Colonic mucosa (tissue), 4 donors: ENCODE measurements at regions not wholly inside any gene's neighbourhood (a gene's known extent, or its start where the extent isn't known, plus 50 kb on each side); places are given as distances from the start of the nearest gene placed in this dataset.

ENCODE experiments used
- DNase-seq: peaks from one replicate; pipeline ENCODE4 v3.0.0-alpha.2; 2020
- H3K27ac ChIP-seq: fragments of 200-600 bp; one replicate; pipeline ENCODE4 v1.8.0; 2021
- H3K27me3 ChIP-seq: fragments of 200-600 bp; one replicate; pipeline ENCODE4 v1.8.0; 2021
- H3K36me3 ChIP-seq: fragments of 200-600 bp; one replicate; pipeline ENCODE4 v1.8.0; 2021
- H3K4me1 ChIP-seq: fragments of 200-600 bp; one replicate; pipeline ENCODE4 v1.8.0; 2021; ENCODE audit warnings: mild to moderate bottlenecking
- H3K4me3 ChIP-seq: fragments of 200-600 bp; one replicate; pipeline ENCODE4 v1.8.0; 2021
- H3K9ac ChIP-seq, 2 donors: one replicate each; pipeline ENCODE4 v1.7.0; 2013; ENCODE audit warnings: control low read depth in 2 of 2, low read depth in 2 of 2, low read length in 2 of 2
- H3K9me3 ChIP-seq: fragments of 200-600 bp; one replicate; pipeline ENCODE4 v1.8.0; 2021
- intact Hi-C: fragments of 100-400 bp; cut with DNase I; formaldehyde crosslinking; loops from one replicate; pipeline ENCODE4 v1.14.1; 2022
- TF ChIP-seq, protein P1 (sequence below): fragments of 200-600 bp; IDR thresholded peaks from one replicate; pipeline ENCODE4 v1.8.0; 2022; ENCODE audit warnings: antibody characterized with exemption, mild to moderate bottlenecking
- donor health status: healthy.
- donor health status: DM: no; HTN: no; CAD: no.
- donor health status: DM: no; HTN: no; CAD: no.

DNA sequence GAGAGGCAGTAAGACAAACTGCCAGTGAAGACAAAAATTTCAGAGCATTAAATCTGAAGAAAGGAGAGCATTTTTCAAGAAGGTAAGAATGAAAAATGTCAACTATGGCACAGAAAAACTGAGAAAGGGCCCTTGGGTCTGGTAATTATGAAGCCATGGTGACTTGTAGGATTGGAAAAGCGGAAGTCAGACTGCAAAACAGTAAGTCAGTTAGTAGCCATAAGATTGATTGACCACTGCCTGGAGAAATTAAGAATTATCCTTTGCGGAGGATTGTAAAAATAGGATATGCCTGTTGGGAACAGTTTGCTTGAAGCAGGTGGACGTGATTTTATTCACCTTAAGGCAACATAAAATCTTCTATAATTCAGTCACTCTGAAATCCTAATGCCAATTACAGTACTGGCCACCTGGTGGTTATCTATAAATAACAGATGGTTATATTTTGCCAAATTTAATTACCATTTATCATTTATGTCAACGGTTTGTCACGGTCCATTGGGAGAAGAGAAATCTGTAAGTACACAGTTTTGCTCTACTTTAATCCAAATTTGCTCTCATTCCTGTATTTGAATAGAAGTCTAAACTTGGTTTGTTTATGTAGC is 127.1 kb upstream of the CNTN1 start:
- TF ChIP-seq, protein P1, sequence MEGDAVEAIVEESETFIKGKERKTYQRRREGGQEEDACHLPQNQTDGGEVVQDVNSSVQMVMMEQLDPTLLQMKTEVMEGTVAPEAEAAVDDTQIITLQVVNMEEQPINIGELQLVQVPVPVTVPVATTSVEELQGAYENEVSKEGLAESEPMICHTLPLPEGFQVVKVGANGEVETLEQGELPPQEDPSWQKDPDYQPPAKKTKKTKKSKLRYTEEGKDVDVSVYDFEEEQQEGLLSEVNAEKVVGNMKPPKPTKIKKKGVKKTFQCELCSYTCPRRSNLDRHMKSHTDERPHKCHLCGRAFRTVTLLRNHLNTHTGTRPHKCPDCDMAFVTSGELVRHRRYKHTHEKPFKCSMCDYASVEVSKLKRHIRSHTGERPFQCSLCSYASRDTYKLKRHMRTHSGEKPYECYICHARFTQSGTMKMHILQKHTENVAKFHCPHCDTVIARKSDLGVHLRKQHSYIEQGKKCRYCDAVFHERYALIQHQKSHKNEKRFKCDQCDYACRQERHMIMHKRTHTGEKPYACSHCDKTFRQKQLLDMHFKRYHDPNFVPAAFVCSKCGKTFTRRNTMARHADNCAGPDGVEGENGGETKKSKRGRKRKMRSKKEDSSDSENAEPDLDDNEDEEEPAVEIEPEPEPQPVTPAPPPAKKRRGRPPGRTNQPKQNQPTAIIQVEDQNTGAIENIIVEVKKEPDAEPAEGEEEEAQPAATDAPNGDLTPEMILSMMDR: no peak
- Histone ChIP-seq H3K36me3 (no peaks in the 10 kb centered on the region), H3K9me3 (no peaks in the 10 kb centered on the region), H3K27ac (no peak overlapping the region), H3K9ac (no peak overlapping the region), H3K27me3 (no peaks in the 10 kb centered on the region), H3K4me1 (no peaks in the 10 kb centered on the region), H3K4me3 (no peak overlapping the region)
- no peak for DNase-seq
- intact Hi-C loops: no loop called here

DNA sequence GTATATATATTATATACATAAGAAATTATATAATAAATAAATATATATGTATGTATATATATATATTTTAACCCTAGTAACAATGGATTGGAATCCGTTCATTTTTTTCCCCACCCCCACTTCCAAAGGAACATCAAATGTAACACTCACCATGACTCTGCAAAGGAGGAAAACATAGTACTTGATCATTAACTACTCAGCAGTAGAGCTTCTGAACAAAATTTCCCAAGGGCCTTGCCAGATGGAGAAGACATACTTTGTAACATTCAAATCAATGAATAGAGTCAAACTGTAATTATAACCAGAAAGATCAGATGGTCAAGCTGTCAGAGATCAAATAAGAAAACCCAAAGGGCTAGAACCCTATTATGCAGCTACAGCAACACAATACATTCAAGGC is 126.0 kb upstream of the CNTN1 start:
- Histone ChIP-seq H3K36me3 (no peaks in the 10 kb centered on the region), H3K9me3 (no peaks in the 10 kb centered on the region), H3K27me3 (no peaks in the 10 kb centered on the region), H3K4me1 (no peaks in the 10 kb centered on the region), H3K9ac (no peak overlapping the region), H3K4me3 (no peak overlapping the region), H3K27ac (no peak overlapping the region)
- no peak for DNase-seq
- intact Hi-C loops: no loop called here
- TF ChIP-seq, protein P1: no peak

DNA sequence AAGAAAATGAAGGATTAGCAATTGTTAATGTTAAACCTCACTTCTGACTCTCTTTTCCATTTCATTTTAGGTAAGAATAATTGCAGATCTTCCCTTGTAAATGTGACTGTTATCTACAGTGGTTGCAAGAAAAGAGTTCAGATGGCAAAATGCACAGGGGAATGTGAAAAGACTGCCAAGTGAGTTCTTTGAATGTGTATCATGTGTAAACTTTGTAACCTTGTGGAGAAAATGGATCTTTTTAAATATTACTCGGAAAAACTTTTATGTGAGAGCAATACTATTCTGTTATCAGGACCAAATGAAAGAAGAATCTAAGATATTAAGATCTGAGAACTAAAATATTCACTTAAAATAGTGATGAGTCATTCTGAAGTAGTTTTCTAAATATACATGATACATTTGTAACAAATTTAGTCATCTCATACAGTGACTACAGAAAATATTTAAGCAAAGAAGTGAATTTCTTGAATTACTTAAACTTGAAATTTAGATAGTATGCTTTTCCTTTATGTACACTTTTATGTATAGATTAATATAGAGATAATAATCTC is 122.5 kb upstream of the CNTN1 start:
- TF ChIP-seq, protein P1: no peak
- intact Hi-C loops: no loop called here

DNA sequence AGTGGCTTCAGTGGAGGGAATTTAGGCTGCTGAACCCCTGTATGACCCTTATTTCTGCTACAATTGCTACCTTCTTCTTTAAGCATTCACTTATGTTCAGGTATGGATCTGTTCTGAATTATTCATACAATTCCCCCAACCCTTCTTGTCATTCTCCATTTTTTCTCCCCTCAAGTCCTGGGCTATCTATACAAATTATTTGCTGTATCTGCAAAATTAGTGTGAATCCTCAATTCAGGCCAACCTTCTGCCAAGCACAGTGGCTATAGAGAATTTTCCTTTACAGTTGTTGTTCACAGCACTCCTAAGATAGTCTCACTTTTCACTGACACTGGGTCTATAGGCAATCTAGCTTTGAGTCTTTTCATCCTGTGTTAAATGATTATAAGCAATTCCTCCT is 119.2 kb upstream of the CNTN1 start:
- intact Hi-C loops: no loop called here

More for the DNA sequence above, 122.5 kb upstream of the CNTN1 start:
- no peak for DNase-seq
- Histone ChIP-seq H3K4me1 (no peaks in the 10 kb centered on the region), H3K27ac (no peak overlapping the region), H3K9me3 (no peaks in the 10 kb centered on the region), H3K4me3 (no peak overlapping the region), H3K36me3 (no peaks in the 10 kb centered on the region), H3K9ac (no peak overlapping the region), H3K27me3 (no peaks in the 10 kb centered on the region)

DNA sequence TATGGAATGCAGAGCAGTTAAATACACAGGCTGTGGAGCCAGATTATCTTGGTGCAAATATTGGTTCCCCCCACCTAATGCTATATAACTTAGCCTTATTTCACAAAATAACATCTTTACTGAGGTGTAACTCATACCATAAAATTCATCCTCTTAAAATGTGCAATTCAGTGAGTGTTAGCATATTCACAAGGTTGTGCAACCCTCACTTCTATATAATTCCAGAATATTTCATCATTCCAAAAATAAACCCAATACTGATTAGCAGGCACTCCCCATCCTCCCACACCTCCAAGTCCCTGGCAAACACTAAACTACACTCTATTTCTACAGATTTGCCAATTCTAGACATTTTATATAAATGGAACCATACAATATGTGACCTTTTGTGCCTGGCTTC is 116.3 kb upstream of the CNTN1 start:
- TF ChIP-seq, protein P1: no peak
- Histone ChIP-seq H3K9me3 (no peaks in the 10 kb centered on the region), H3K9ac (no peak overlapping the region), H3K27ac (no peak overlapping the region), H3K4me3 (no peak overlapping the region), H3K4me1 (no peaks in the 10 kb centered on the region), H3K36me3 (no peaks in the 10 kb centered on the region), H3K27me3 (no peaks in the 10 kb centered on the region)
- DNase-seq: no peak
- intact Hi-C loops: no loop called here

More for the DNA sequence above, 119.2 kb upstream of the CNTN1 start:
- TF ChIP-seq, protein P1: no peak
- Histone ChIP-seq H3K9me3 (no peaks in the 10 kb centered on the region), H3K4me3 (no peak overlapping the region), H3K36me3 (no peaks in the 10 kb centered on the region), H3K27me3 (no peaks in the 10 kb centered on the region), H3K27ac (no peak overlapping the region), H3K4me1 (no peaks in the 10 kb centered on the region), H3K9ac (no peak overlapping the region)
- DNase-seq: no peak
